ENCODE measurements at regions not wholly inside any gene's neighbourhood (a gene's known extent, or its start where the extent isn't known, plus 50 kb on each side); places are given as distances from the start of the nearest gene placed in this dataset.

GRCh38 chr1:163692266-163692665 is 370.5 kb downstream of the NUF2 start:
- no peak overlapping the region for H3K27ac ChIP-seq
- H3K27me3 ChIP-seq: no peaks in the 10 kb centered on the region
- no peaks in the 10 kb centered on the region for H3K4me1 ChIP-seq
- TF ChIP-seq CTCF (IDR thresholded peaks at IDR 0.05): no peak
- no peak for TF ChIP-seq POLR2A (IDR thresholded peaks at IDR 0.05)
- H3K9me3 ChIP-seq: no peaks in the 10 kb centered on the region
- H3K4me3 ChIP-seq: no peak overlapping the region
- DNase-seq: no peak
- no peaks in the 10 kb centered on the region for H3K36me3 ChIP-seq

- Histone ChIP-seq H3K27me3 (no peaks in the 10 kb centered on the region), H3K4me3 (no peak overlapping the region), H3K36me3 (no peaks in the 10 kb centered on the region), H3K4me1 (no peaks in the 10 kb centered on the region), H3K27ac (no peak overlapping the region), H3K9me3 (no peaks in the 10 kb centered on the region)
- no peak for DNase-seq
- TF ChIP-seq CTCF (IDR thresholded peaks at IDR 0.05) (no peak), POLR2A (IDR thresholded peaks at IDR 0.05) (no peak)
Measured at GRCh38 chr1:163697137-163697536, 375.4 kb downstream of the NUF2 start.

- Histone ChIP-seq H3K4me3 (no peak overlapping the region), H3K36me3 (no peaks in the 10 kb centered on the region), H3K4me1 (no peaks in the 10 kb centered on the region), H3K27me3 (no peaks in the 10 kb centered on the region), H3K27ac (no peak overlapping the region), H3K9me3 (no peaks in the 10 kb centered on the region)
- DNase-seq: no peak
- no peak for TF ChIP-seq POLR2A (IDR thresholded peaks at IDR 0.05)
- peak in 1 of 6 experiments; percentile 13 for TF ChIP-seq CTCF (IDR thresholded peaks at IDR 0.05)
Measured at GRCh38 chr1:163701783-163702374, 380.1 kb downstream of the NUF2 start.

- Histone ChIP-seq H3K27me3 (no peaks in the 10 kb centered on the region), H3K27ac (no peak overlapping the region), H3K4me3 (no peak overlapping the region), H3K4me1 (no peaks in the 10 kb centered on the region), H3K9me3 (no peaks in the 10 kb centered on the region), H3K36me3 (no peaks in the 10 kb centered on the region)
- no peak for DNase-seq
- TF ChIP-seq CTCF (IDR thresholded peaks at IDR 0.05): no peak
- no peak for TF ChIP-seq POLR2A (IDR thresholded peaks at IDR 0.05)
Measured at GRCh38 chr1:163703794-163704193, 382.0 kb downstream of the NUF2 start.

GRCh38 chr1:163706915-163707314 is 385.2 kb downstream of the NUF2 start:
- Histone ChIP-seq H3K27ac (no peak overlapping the region), H3K36me3 (no peaks in the 10 kb centered on the region), H3K4me3 (no peak overlapping the region), H3K4me1 (no peaks in the 10 kb centered on the region), H3K27me3 (no peaks in the 10 kb centered on the region), H3K9me3 (no peaks in the 10 kb centered on the region)
- no peak for DNase-seq
- TF ChIP-seq POLR2A (IDR thresholded peaks at IDR 0.05): no peak
- TF ChIP-seq CTCF (IDR thresholded peaks at IDR 0.05): no peak

- H3K27me3 ChIP-seq: no peaks in the 10 kb centered on the region
- no peaks in the 10 kb centered on the region for H3K4me1 ChIP-seq
Measured at GRCh38 chr1:163709636-163710035, 387.9 kb downstream of the NUF2 start.

More at GRCh38 chr1:163709636-163710035, 387.9 kb downstream of the NUF2 start:
- Histone ChIP-seq H3K27ac (no peak overlapping the region), H3K9me3 (no peaks in the 10 kb centered on the region), H3K4me3 (no peak overlapping the region), H3K36me3 (no peaks in the 10 kb centered on the region)
- TF ChIP-seq CTCF (IDR thresholded peaks at IDR 0.05) (no peak), POLR2A (IDR thresholded peaks at IDR 0.05) (no peak)
- no peak for DNase-seq

All from Peyer's patch (tissue), 4 donors.